ENCODE measurements at regions not wholly inside any gene's neighbourhood (a gene's known extent, or its start where the extent isn't known, plus 50 kb on each side); places are given as distances from the start of the nearest gene placed in this dataset.

DNA sequence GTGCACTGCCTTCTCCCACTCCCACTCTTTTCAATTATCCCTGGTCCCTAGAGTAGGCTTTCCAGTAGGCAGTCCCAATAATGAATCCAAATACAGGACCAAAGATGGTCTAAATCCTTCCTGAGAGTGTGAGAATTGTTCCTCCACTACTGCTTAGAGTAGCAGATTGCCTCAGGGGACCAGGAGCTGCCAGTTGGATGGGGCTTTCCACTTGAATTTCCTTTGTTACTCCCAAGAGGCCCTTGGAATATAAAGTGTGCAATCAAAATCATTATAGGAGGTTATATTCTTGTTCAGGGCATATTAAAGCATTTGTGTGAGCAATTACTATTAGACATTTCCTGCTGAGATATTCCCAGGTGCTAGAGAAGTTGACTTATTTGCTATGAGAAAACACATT lies 156.6 kb upstream of the TLL1 start:
- DNase-seq (ENCODE audit: low read depth), result no peak
- TF ChIP-seq, protein P1, sequence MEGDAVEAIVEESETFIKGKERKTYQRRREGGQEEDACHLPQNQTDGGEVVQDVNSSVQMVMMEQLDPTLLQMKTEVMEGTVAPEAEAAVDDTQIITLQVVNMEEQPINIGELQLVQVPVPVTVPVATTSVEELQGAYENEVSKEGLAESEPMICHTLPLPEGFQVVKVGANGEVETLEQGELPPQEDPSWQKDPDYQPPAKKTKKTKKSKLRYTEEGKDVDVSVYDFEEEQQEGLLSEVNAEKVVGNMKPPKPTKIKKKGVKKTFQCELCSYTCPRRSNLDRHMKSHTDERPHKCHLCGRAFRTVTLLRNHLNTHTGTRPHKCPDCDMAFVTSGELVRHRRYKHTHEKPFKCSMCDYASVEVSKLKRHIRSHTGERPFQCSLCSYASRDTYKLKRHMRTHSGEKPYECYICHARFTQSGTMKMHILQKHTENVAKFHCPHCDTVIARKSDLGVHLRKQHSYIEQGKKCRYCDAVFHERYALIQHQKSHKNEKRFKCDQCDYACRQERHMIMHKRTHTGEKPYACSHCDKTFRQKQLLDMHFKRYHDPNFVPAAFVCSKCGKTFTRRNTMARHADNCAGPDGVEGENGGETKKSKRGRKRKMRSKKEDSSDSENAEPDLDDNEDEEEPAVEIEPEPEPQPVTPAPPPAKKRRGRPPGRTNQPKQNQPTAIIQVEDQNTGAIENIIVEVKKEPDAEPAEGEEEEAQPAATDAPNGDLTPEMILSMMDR (IDR thresholded peaks at IDR 0.05; ENCODE audit: control insufficient read depth, insufficient read depth, low read depth, low read length, missing control alignments), result no peak
- H3K4me3 ChIP-seq (ENCODE audit: control insufficient read depth, low read depth, low read length), result no peak overlapping the region

GRCh38 chr4:165718660-165719059 lies 154.4 kb upstream of the TLL1 start:
- no peak for DNase-seq (ENCODE audit: low read depth)
- H3K4me3 ChIP-seq (ENCODE audit: control insufficient read depth, low read depth, low read length), result no peak overlapping the region
- TF ChIP-seq, protein P1 (IDR thresholded peaks at IDR 0.05; ENCODE audit: control insufficient read depth, insufficient read depth, low read depth, low read length, missing control alignments), result no peak

DNA sequence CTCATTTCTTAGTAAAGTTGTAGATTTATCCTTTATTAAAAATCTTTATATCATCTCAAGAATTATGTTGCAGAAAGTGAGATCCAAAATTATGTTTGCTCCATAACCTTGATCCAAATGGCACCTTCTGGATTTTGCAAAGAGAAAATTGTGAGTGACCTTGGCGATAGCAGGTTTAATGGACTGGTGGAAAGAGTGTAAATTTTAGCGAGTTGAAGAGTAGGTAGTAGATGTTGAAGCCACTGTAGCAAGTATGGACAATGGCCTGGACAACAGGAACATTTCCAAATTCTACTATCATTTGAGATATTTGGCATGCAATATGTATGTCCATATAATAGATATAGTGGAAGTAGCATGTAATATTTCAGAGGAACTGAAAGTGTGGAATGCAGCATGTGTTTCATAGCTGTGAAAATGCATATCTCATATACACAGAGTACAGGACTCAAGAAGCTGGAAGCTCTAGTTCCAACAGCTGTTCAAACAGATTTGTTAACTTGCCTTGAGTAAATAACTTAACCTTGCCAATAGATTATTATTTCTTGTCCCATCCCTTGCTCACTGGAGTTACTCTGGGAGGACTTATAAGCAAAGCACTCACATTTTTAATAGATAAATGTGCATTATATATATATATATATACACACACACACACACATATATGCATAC lies 152.5 kb upstream of the TLL1 start:
- no peak for DNase-seq (ENCODE audit: low read depth)
- no peak overlapping the region for H3K4me3 ChIP-seq (ENCODE audit: control insufficient read depth, low read depth, low read length)
- TF ChIP-seq, protein P1 (IDR thresholded peaks at IDR 0.05; ENCODE audit: control insufficient read depth, insufficient read depth, low read depth, low read length, missing control alignments), result no peak

GRCh38 chr4:165721815-165722214 lies 151.2 kb upstream of the TLL1 start:
- TF ChIP-seq, protein P1 (IDR thresholded peaks at IDR 0.05; ENCODE audit: control insufficient read depth, insufficient read depth, low read depth, low read length, missing control alignments), result no peak
- no peak overlapping the region for H3K4me3 ChIP-seq (ENCODE audit: control insufficient read depth, low read depth, low read length)
- no peak for DNase-seq (ENCODE audit: low read depth)

- no peak overlapping the region for H3K4me3 ChIP-seq (ENCODE audit: control insufficient read depth, low read depth, low read length)
- TF ChIP-seq, protein P1 (IDR thresholded peaks at IDR 0.05; ENCODE audit: control insufficient read depth, insufficient read depth, low read depth, low read length, missing control alignments), result no peak
- DNase-seq (ENCODE audit: low read depth), result no peak
These were observed 149.8 kb upstream of the TLL1 start for GRCh38 chr4:165723051-165723795.

DNA sequence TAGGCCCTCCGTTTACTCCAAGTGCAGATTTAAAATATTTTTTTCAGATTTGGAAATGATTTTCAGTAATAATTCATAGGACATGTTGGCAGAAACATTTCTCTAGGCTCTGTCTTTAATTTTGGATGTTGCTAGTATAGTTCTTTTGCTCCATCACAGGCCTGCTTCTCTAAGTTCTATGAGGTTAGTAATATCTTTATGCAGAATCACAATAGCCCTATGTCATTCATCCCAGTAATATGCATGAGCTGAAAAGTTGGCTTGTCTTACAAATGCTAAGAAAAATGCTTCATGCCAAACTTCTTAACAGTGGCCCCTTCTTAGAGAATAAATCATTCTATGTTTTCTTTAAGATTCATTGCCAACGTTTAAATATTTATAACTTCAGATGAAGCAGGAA lies 148.3 kb upstream of the TLL1 start:
- no peak overlapping the region for H3K4me3 ChIP-seq (ENCODE audit: control insufficient read depth, low read depth, low read length)
- TF ChIP-seq, protein P1 (IDR thresholded peaks at IDR 0.05; ENCODE audit: control insufficient read depth, insufficient read depth, low read depth, low read length, missing control alignments), result no peak
- no peak for DNase-seq (ENCODE audit: low read depth)
